ENCODE measurements at regions not wholly inside any gene's neighbourhood (a gene's known extent, or its start where the extent isn't known, plus 50 kb on each side); places are given as distances from the start of the nearest gene placed in this dataset.
"Not testable (repeated sequence)": the region's sequence is repeated elsewhere in the genome, so short reads cannot be mapped to it uniquely, and the experiment has no call there.

DNA sequence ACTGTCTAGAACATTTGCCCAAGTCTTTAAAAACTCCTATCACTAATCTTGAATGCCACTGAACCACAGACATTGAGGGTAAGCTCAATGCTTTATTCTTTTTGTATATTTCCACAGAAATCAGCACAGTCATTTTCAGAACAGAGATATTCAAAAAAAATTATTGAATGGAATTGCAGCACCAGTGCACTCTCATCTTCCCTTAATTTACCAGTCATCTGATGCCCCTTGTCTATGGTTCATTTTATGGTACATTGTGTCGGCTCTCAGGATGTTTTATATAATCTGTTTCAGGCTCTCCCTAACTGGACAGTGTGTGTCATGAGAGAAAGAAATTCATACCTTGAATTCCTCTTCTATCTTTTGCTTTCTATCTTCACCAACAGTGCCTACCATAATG, 158.4 kb upstream of the NR4A3 start:
- H3K27me3 ChIP-seq = no peaks in the 10 kb centered on the region
- DNase-seq = no peak
- H3K27ac ChIP-seq = no peak overlapping the region
- no peak overlapping the region for H3K4me3 ChIP-seq
- H3K4me1 ChIP-seq = no peaks in the 10 kb centered on the region
- H3K36me3 ChIP-seq = no peaks in the 10 kb centered on the region
- no peaks in the 10 kb centered on the region for H3K9me3 ChIP-seq
- intact Hi-C loops (cut with DNase I) = no loop called here
- TF ChIP-seq POLR2A (IDR thresholded peaks at IDR 0.05) = no peak
- TF ChIP-seq, protein P1, sequence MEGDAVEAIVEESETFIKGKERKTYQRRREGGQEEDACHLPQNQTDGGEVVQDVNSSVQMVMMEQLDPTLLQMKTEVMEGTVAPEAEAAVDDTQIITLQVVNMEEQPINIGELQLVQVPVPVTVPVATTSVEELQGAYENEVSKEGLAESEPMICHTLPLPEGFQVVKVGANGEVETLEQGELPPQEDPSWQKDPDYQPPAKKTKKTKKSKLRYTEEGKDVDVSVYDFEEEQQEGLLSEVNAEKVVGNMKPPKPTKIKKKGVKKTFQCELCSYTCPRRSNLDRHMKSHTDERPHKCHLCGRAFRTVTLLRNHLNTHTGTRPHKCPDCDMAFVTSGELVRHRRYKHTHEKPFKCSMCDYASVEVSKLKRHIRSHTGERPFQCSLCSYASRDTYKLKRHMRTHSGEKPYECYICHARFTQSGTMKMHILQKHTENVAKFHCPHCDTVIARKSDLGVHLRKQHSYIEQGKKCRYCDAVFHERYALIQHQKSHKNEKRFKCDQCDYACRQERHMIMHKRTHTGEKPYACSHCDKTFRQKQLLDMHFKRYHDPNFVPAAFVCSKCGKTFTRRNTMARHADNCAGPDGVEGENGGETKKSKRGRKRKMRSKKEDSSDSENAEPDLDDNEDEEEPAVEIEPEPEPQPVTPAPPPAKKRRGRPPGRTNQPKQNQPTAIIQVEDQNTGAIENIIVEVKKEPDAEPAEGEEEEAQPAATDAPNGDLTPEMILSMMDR (IDR thresholded peaks at IDR 0.05) = no peak
- WGBS, 2 donors = 77 to 79% methylated on average over 1 of the region's 1 CpG

DNA sequence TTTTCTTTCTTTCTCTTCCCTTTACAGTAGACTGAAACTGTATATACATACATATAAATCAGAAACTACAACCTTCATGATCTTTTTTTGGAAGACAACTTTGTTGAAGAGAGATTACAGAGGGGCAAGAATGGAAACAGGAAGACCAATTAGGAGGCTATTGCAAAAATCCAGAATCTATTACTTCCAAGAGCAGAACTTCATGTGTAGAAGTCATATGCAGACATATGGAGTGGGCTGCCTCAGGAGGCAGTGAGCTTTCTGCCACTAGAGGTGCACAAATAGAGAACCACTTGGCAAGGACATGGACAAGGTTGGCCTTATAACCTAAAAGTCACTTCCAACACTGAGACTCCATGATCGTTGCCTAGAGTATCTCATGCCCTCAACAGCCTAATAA, 157.8 kb upstream of the NR4A3 start:
- DNase-seq = no peak
- Histone ChIP-seq H3K4me3 (no peak overlapping the region), H3K36me3 (no peaks in the 10 kb centered on the region), H3K9me3 (no peaks in the 10 kb centered on the region), H3K4me1 (no peaks in the 10 kb centered on the region), H3K27me3 (no peaks in the 10 kb centered on the region), H3K27ac (no peak overlapping the region)
- 81 to 93% methylated on average over 1 of the region's 1 CpG for WGBS, 2 donors
- intact Hi-C loops (cut with DNase I) = no loop called here
- no peak for TF ChIP-seq POLR2A (IDR thresholded peaks at IDR 0.05)
- TF ChIP-seq, protein P1 (IDR thresholded peaks at IDR 0.05) = no peak

DNA sequence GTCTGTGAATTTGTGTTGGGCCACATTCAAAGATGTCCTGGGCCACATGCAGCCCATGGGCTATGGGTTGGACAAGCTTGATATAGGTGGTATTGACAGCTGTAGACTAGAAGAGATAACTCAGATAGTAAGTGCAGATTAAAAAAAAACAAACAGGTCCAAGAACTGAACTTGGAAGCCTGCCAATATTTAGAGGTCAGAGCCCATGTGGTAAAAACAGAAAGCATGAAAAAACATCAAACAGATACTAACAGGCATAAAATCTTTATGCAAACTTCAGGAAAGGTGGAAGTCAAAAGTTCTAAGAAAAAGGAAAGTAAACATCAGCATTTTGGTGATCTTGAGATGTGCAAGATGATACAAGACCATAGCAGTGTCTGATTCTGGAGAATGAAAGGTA, 155.1 kb upstream of the NR4A3 start:
- Histone ChIP-seq H3K4me3 (no peak overlapping the region), H3K27ac (no peak overlapping the region), H3K27me3 (no peaks in the 10 kb centered on the region), H3K9me3 (no peaks in the 10 kb centered on the region), H3K36me3 (no peaks in the 10 kb centered on the region), H3K4me1 (no peaks in the 10 kb centered on the region)
- intact Hi-C loops (cut with DNase I) = no loop called here
- DNase-seq = no peak
- TF ChIP-seq, protein P1 (IDR thresholded peaks at IDR 0.05) = no peak
- no peak for TF ChIP-seq POLR2A (IDR thresholded peaks at IDR 0.05)

DNA sequence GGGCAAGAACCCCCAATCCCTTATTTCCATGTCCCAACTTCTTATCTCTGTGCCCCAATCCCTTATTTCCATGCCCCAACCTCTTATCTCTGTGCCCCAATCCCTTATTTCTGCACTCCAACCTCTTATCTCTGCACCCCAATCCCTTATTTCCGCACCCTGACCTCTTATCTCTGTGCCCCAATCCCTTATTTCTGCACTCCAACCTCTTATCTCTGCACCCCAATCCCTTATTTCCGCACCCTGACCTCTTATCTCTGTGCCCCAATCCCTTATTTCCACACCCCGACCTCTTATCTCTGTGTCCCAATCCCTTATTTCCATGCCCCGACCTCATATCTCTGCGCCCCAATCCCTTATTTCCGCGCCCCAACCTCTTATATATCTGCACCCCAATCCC, 150.8 kb upstream of the NR4A3 start:
- H3K4me3 ChIP-seq; intact Hi-C loops (cut with DNase I); H3K36me3 ChIP-seq; H3K27ac ChIP-seq; H3K27me3 ChIP-seq; DNase-seq; H3K4me1 ChIP-seq; H3K9me3 ChIP-seq: not testable (repeated sequence)
- WGBS, 2 donors = 80 to 84% methylated on average over 7 of the region's 7 CpGs

DNA sequence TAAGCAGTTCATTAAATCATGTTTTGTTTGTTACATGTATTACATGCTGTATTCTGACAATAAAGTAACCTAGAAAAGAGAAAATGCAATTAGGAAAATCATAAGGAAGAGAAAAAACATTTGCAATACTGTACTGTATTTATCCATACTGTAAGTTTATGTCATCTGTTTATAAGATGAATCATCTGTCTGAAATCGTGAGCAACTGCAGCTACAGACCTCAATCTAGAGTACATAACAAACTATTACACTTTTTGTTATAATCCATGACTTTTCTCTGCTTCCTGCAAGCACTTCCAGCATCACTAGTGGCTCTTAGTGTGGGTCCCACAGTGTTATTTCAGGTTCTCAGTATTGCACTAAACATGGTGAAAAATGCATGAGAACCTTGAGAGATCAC, 144.4 kb upstream of the NR4A3 start:
- H3K4me1 ChIP-seq = no peaks in the 10 kb centered on the region
- intact Hi-C loops (cut with DNase I) = no loop called here
- TF ChIP-seq POLR2A (IDR thresholded peaks at IDR 0.05) = no peak
- 14 to 33% methylated on average over 1 of the region's 1 CpG for WGBS, 2 donors
- H3K27me3 ChIP-seq = no peaks in the 10 kb centered on the region
- H3K4me3 ChIP-seq = no peak overlapping the region
- no peaks in the 10 kb centered on the region for H3K9me3 ChIP-seq
- H3K27ac ChIP-seq = no peak overlapping the region
- no peak for DNase-seq
- no peaks in the 10 kb centered on the region for H3K36me3 ChIP-seq

DNA sequence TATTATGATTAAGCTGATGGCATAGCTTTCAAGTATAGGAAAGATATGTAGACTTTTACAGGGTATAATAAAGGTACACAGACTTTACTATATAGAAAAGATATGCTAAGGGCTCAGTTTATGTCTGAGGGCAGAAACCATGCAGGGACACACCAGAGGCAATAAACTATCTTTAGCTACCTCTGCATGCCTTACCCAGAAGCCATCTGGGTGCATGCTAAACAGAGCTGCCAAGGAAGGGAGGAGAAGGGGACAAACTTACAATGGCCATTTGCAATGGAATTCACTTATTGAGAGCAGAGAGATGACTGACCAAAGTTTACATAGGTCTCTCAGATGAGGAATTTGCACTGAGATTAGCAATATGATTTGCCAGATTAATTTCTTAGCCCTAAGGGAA, 143.1 kb upstream of the NR4A3 start:
- TF ChIP-seq POLR2A (IDR thresholded peaks at IDR 0.05) = no peak
- TF ChIP-seq, protein P1 (IDR thresholded peaks at IDR 0.05) = no peak
- no peak overlapping the region for H3K4me3 ChIP-seq
- no peaks in the 10 kb centered on the region for H3K4me1 ChIP-seq
- intact Hi-C loops (cut with DNase I) = no loop called here
- no peak overlapping the region for H3K27ac ChIP-seq
- no peaks in the 10 kb centered on the region for H3K36me3 ChIP-seq
- H3K9me3 ChIP-seq = no peaks in the 10 kb centered on the region
- DNase-seq = no peak
- H3K27me3 ChIP-seq = no peaks in the 10 kb centered on the region
